ENCODE measurements at regions not wholly inside any gene's neighbourhood (a gene's known extent, or its start where the extent isn't known, plus 50 kb on each side); places are given as distances from the start of the nearest gene placed in this dataset.

GRCh38 chr5:57601996-57602395 lies 119.4 kb upstream of the ACTBL2 start:
- no peaks in the 10 kb centered on the region for H3K79me2 ChIP-seq (ENCODE audit: control insufficient read depth, insufficient read depth, low read length)
- no peak for FAIRE-seq
- TF ChIP-seq CTCF (optimal IDR thresholded peaks at IDR 0.05 in 1 of 3, IDR thresholded peaks at IDR 0.05 in 1 of 3, conservative IDR thresholded peaks at IDR 0.05 in 1 of 3; ENCODE audit: extremely low read depth in 1 of 3, insufficient read depth in 2 of 3, low read length in 3 of 3): no peak
- TF ChIP-seq EZH2 (IDR thresholded peaks at IDR 0.05; ENCODE audit: low read length): no peak
- H3K27me3 ChIP-seq (ENCODE audit: control insufficient read depth, extremely low read depth, insufficient read depth, low read length): peaks cover 3% of the 10 kb centered on the region
- H4K20me1 ChIP-seq (ENCODE audit: control insufficient read depth, extremely low read depth, insufficient read depth, low read length): no peaks in the 10 kb centered on the region
- H3K9me3 ChIP-seq (ENCODE audit: control insufficient read depth, low read depth, low read length): no peaks in the 10 kb centered on the region
- DNase-seq (ENCODE audit: low read depth, low spot score): no peak
- no peaks in the 10 kb centered on the region for H3K9me1 ChIP-seq (ENCODE audit: control insufficient read depth, extremely low read depth, insufficient read depth, low read length)
- no peak overlapping the region for H3K4me3 ChIP-seq (ENCODE audit: control insufficient read depth in 2 of 3, extremely low read depth in 1 of 3, insufficient read depth in 2 of 3, low read depth in 1 of 3, low read length in 3 of 3)
- H3K27ac ChIP-seq (ENCODE audit: control insufficient read depth, insufficient read depth, low read length): no peak overlapping the region
- no peak overlapping the region for H2AFZ ChIP-seq (ENCODE audit: control insufficient read depth, low read length)
- dilution Hi-C loops (cut with MboI; ENCODE audit: extremely low pct_ligation_motif_present, low sequenced_read_pairs): no loop called here
- no peak overlapping the region for H3K9ac ChIP-seq (ENCODE audit: control insufficient read depth, extremely low read depth, insufficient read depth, low read length)
- no peaks in the 10 kb centered on the region for H3K36me3 ChIP-seq (ENCODE audit: control insufficient read depth in 2 of 2, extremely low read depth in 1 of 2, insufficient read depth in 2 of 2, low read length in 2 of 2)
- H3K4me2 ChIP-seq (ENCODE audit: control insufficient read depth, extremely low read depth, insufficient read depth, low read depth, low read length): no peak overlapping the region
- H3K4me1 ChIP-seq (ENCODE audit: control insufficient read depth, extremely low read depth, insufficient read depth, low read length): no peaks in the 10 kb centered on the region

GRCh38 chr5:57600321-57600720 lies 117.7 kb upstream of the ACTBL2 start:
- Histone ChIP-seq H4K20me1 (ENCODE audit: control insufficient read depth, extremely low read depth, insufficient read depth, low read length) (no peaks in the 10 kb centered on the region), H3K4me3 (ENCODE audit: control insufficient read depth in 2 of 3, extremely low read depth in 1 of 3, insufficient read depth in 2 of 3, low read depth in 1 of 3, low read length in 3 of 3) (no peak overlapping the region), H3K27me3 (ENCODE audit: control insufficient read depth, extremely low read depth, insufficient read depth, low read length) (no peaks in the 10 kb centered on the region), H3K27ac (ENCODE audit: control insufficient read depth, insufficient read depth, low read length) (no peak overlapping the region), H3K4me2 (ENCODE audit: control insufficient read depth, extremely low read depth, insufficient read depth, low read depth, low read length) (no peak overlapping the region), H2AFZ (ENCODE audit: control insufficient read depth, low read length) (no peak overlapping the region), H3K9ac (ENCODE audit: control insufficient read depth, extremely low read depth, insufficient read depth, low read length) (no peak overlapping the region), H3K36me3 (ENCODE audit: control insufficient read depth in 2 of 2, extremely low read depth in 1 of 2, insufficient read depth in 2 of 2, low read length in 2 of 2) (no peaks in the 10 kb centered on the region), H3K4me1 (ENCODE audit: control insufficient read depth, extremely low read depth, insufficient read depth, low read length) (no peaks in the 10 kb centered on the region), H3K9me3 (ENCODE audit: control insufficient read depth, low read depth, low read length) (no peaks in the 10 kb centered on the region), H3K9me1 (ENCODE audit: control insufficient read depth, extremely low read depth, insufficient read depth, low read length) (no peaks in the 10 kb centered on the region), H3K79me2 (ENCODE audit: control insufficient read depth, insufficient read depth, low read length) (no peaks in the 10 kb centered on the region)
- DNase-seq (ENCODE audit: low read depth, low spot score) (no peak), FAIRE-seq (no peak)
- TF ChIP-seq EZH2 (IDR thresholded peaks at IDR 0.05; ENCODE audit: low read length): no peak
- TF ChIP-seq CTCF (optimal IDR thresholded peaks at IDR 0.05 in 1 of 3, IDR thresholded peaks at IDR 0.05 in 1 of 3, conservative IDR thresholded peaks at IDR 0.05 in 1 of 3; ENCODE audit: extremely low read depth in 1 of 3, insufficient read depth in 2 of 3, low read length in 3 of 3): no peak
- dilution Hi-C loops (cut with MboI; ENCODE audit: extremely low pct_ligation_motif_present, low sequenced_read_pairs): no loop called here
